Tibial nerve (tissue), 4 donors: ENCODE measurements at regions not wholly inside any gene's neighbourhood (a gene's known extent, or its start where the extent isn't known, plus 50 kb on each side); places are given as distances from the start of the nearest gene placed in this dataset.

Source experiments
- EP300 ChIP-seq, 2 donors: sonication (generic); formaldehyde crosslinking; IDR thresholded peaks; one replicate each; pipeline ENCODE4 v1.6.1; 2017; ENCODE audit warnings: antibody characterized with exemption in 2 of 2, mild to moderate bottlenecking in 1 of 2
- TF ChIP-seq, protein P1 (sequence below), 5 experiments: fragments of 200-600 bp in 3 of 5; fragments of 450-650 bp in 2 of 5; sonication (generic) in 3 of 5; IDR thresholded peaks; one replicate each; pipeline ENCODE4 v1.5.1; 2016 to 2019; ENCODE audit warnings: antibody characterized with exemption in 5 of 5, mild to moderate bottlenecking in 3 of 5, moderate library complexity in 2 of 5

DNA sequence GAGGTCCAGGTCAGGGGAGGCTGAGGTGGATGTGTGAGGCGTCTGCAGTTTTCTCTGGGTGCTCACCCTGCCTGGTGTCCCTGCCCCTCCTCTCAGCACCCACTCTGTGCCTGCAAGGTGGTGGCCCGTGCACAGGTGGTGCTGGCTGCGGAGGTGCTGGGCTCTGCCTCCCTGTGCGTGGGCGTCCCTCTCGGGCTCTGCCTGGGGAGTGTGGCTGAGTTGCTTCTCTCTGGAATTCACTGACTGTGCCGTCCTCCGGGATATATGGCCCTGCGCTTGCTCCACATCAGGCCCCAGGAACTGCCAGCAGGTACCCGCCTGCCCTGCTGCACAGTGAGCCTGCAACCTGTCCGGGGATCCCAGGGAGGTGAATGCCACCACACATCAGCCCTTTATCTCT lies 379.1 kb downstream of the TMEM121 start:
- TF ChIP-seq, protein P1, sequence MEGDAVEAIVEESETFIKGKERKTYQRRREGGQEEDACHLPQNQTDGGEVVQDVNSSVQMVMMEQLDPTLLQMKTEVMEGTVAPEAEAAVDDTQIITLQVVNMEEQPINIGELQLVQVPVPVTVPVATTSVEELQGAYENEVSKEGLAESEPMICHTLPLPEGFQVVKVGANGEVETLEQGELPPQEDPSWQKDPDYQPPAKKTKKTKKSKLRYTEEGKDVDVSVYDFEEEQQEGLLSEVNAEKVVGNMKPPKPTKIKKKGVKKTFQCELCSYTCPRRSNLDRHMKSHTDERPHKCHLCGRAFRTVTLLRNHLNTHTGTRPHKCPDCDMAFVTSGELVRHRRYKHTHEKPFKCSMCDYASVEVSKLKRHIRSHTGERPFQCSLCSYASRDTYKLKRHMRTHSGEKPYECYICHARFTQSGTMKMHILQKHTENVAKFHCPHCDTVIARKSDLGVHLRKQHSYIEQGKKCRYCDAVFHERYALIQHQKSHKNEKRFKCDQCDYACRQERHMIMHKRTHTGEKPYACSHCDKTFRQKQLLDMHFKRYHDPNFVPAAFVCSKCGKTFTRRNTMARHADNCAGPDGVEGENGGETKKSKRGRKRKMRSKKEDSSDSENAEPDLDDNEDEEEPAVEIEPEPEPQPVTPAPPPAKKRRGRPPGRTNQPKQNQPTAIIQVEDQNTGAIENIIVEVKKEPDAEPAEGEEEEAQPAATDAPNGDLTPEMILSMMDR (IDR thresholded peaks at IDR 0.05) = no peak
- TF ChIP-seq EP300 (IDR thresholded peaks at IDR 0.05) = no peak
